ENCODE measurements at regions not wholly inside any gene's neighbourhood (a gene's known extent, or its start where the extent isn't known, plus 50 kb on each side); places are given as distances from the start of the nearest gene placed in this dataset.

GRCh38 chr13:19239114-19239860, 57.7 kb upstream of the TUBA3C start:
- H3K36me3 ChIP-seq (ENCODE audit: insufficient read depth, low read length) = no peaks in the 10 kb centered on the region
- CTCF ChIA-PET = no interaction called here
- no peaks in the 10 kb centered on the region for H3K4me1 ChIP-seq (ENCODE audit: insufficient read depth, low read length)
- Mint-ChIP-seq H3K4me3 (no peak overlapping the region), H3K9me3 (peaks cover 0 to 9% (median 0%) of the 10 kb centered on the region in 5 donors), H3K27ac (no peak overlapping the region), H3K4me1 (no peaks in the 10 kb centered on the region), H3K36me3 (peaks cover 0 to 3% (median 0%) of the 10 kb centered on the region in 3 donors), H3K27me3 (peaks cover 0 to 3% of the 10 kb centered on the region in 2 donors)
- no peak overlapping the region for H3K4me3 ChIP-seq (ENCODE audit: low read length)
- H3K27me3 ChIP-seq (ENCODE audit: insufficient read depth, low read length, poor library complexity, severe bottlenecking) = no peaks in the 10 kb centered on the region
- POLR2A ChIA-PET = no interaction called here
- no peak for DNase-seq
- no peaks in the 10 kb centered on the region for H3K9me3 ChIP-seq (ENCODE audit: low read length)
- no peak overlapping the region for H3K27ac ChIP-seq (ENCODE audit: low read depth, low read length)

Measured in CD8-positive, alpha-beta memory T cell (primary cell).